CD4-positive, alpha-beta T cell treated with Interleukin-6 at 100 ng/mL for 8 hours (primary cell): ENCODE measurements at regions not wholly inside any gene's neighbourhood (a gene's known extent, or its start where the extent isn't known, plus 50 kb on each side); places are given as distances from the start of the nearest gene placed in this dataset.
"Not testable (repeated sequence)": the region's sequence is repeated elsewhere in the genome, so short reads cannot be mapped to it uniquely, and the experiment has no call there.

Experiments used
- DNase-seq: peaks from one replicate; pipeline ENCODE4 v3.0.0-alpha.2; 2020; ENCODE audit warnings: mixed read lengths, low spot score

DNA sequence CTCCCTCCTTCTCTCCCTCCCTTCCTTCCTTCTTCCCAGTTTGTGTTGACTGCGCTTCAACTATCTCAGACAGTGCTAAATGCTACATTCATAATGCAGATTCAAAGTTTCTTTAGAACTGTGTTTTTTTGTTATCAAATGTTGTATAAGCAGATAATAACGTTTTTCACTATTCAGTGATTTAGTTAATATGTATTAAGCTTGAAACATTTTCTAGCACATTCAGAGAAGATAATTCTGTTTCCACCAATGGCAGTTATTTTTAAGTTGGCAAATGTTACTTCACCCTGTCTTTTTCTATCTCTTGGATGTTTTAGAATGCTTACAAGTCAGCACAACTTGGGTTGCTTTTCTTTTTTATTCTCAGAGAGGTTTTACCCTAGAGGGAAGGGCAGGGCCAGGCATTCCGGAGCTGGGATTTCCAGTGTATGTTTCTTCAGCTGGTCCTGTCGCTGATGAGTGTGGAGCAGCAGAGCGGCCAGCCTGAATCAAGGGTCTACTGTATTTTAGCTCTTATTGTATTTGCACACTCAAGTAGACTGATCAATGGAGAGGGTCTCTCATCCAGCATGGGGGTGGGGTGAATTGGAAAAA is 162.3 kb upstream of the ARHGAP20 start:
- DNase-seq, result no peak

DNA sequence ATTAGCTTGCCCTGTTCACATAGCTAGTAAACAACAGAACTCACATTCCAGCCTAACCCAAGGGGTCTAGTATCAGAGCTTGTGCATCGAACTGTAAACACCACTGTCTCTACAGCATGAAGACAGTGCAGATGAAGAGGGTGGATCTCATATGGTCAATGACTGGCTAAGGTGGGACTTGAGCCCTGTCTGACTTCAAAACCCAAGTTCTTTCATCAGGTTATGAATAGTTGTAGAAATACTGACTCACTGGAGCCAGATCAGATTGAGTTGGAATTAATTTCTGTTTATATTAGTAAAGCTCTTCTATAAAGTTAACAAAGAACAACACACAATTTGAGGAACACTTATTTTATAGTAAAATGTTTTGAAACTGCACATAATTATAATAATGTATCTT is 161.7 kb upstream of the ARHGAP20 start:
- DNase-seq, result no peak

DNA sequence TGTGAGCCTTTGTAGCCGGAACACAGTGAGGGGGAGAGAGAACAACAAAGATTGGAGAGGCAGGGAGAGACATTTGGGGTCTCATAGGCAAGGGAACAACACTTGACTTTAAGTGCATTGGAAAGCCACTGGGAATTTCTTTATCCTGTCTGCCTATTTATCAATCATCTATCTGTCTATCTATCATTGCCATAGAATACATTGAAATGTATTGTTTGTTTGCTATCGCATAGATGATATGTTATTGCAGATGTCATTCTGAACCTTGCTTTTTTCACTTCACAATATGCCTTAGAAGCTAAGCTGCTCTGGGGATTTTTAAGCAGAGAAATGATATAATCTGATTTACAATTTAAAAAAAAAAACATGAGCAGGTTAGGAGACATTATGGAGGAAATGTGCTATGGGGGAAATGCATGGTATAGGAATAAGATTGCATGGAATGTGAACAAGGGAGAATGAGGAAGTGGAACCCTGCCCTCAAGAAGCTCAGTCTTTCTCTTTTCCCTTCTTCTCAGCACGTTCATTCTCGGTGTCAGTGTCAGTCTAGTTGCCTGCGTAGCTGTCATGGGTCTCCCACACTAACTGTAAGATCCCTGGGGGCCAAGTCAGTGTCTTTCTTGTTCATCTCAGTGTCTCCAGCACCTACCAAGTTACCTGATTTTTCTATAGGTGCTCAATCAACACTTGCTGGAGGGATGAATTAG is 158.7 kb upstream of the ARHGAP20 start:
- DNase-seq, result no peak

DNA sequence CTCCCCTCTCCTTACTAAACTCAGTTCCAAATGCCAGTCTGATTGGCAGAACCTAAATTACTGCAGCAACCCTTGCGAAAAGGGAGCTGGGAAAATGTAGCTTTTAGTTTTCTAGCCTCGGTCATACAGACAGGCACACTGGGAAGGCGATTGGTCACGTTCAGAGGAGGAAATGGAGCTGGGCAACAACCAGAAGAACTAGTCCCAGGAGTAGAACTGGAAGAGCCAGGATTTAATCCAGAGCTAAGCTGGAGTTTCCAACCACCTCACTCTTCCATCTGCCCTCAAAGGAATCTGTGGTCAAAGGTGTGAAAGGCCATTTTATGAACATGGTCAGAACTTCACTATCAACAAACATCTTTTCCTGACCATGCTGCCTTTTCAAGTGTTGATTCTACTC is 155.7 kb upstream of the ARHGAP20 start:
- DNase-seq, result no peak

DNA sequence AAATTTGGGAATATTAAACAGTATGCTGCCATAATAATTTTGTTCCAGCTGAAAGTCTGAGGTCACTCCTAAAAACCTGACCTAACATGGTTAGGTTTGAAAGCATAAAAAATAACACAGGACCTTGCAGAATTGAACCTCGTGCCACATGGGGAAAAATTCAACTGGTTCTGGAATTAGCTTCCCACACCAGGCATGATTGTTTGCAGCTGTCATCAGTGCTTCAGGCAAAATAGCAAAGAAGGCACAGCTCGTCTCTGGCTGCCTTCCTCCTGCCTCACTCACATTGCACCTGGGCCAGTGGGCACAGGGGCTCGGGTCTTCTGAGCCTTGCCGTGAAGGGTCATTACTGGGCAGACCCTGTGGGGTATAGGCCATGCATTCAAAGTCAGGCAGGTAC is 153.8 kb upstream of the ARHGAP20 start:
- no peak for DNase-seq

DNA sequence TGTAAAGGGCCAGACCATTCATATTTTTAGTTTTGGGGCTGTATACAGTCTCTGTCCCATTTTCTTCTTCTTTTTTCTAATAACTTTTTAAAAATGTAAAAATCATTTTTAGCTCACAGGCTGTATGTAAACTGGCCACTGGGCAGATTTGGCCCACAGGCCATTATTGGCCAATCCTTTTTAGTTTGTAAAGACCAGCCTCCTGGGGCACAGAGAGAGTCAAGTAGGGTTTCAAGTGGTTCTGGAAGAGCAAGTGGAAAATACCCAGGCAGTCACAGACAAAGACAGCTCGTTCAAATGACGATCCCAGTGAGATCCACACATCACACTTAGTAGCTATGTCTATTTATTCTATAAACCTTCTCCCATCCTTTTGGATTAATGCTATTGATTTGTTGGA is 150.2 kb upstream of the ARHGAP20 start:
- no peak for DNase-seq

DNA sequence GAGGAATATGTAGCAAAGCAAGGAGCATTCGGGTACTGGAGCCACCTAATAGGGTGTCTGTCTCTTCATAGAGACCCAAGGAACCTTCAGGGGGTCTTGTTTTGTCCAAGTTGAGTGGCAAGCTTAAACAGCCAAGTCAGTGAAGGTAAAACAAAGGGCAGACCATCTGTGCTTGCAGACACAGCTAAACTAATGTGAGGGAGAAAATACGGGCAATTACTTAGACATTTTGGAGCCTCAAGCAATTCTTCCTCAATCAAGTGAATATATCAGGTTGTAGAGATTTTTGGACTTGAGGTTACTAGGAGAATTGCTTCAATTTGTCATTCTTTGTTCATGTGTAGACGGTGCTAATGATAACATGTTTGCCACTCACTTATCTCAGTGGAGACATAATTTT is 148.2 kb upstream of the ARHGAP20 start:
- DNase-seq, result no peak

DNA sequence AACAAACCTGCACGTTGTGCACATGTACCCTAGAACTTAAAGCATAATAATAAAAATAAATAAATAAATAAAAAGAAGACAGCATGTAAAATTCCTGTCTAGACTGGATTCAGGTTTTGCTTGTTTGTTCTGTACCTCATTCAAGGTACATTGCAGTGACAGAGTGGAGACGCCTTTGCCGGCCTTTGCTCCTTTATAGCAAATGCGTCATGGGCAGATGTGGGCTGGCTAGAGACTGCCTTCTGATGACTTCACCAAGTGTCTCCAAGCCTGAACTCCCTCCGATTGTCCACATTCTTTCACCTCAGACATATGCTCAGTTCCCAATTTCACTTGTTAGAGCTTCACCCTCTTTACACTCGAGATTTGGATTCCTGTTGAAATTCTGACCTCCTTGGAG is 147.8 kb upstream of the ARHGAP20 start:
- DNase-seq, result no peak

DNA sequence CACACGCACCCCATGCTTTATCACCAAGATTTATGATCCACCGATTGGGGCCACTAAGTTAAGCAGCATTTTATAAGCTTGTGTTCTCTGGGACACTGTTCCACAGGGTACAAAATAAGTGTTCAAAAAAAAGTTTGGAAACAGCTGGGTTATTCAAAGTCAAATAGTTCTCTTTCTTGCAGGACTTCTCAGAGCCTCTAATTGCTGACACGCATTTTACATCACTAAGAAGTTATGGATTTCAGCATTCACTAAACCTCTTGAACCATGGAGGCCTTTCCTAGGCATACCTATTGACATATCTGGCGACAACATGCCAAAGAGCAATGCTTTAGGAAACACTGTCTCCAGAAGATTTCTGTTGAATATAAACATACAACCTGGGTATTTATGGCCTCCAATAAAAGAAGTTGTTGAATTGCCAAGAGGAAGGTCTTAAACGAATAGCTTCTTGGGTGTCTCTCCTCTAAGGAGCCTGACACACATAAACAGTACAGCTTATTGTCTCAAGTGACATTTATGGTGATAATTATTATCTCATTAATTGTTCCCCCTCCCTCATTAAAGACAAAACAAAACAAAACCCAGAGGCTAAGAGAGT is 147.1 kb upstream of the ARHGAP20 start:
- no peak for DNase-seq

DNA sequence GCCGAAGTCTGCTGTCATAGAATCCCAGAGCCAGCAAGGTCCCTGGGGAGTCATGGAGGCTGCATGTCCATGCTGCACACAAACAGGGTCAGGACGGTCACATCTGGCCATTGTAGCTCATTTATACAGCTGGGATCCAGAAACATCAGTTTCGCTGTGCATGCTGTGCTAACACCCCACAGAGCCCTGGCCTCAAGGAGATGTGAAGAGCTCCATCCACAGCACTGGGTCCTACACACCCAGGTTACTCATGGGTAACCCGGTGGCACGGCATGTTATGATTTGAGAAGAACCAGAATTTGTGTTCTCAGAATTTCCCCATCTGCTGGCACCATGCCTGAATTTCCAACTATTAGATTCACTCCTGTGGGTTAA is 146.3 kb upstream of the ARHGAP20 start:
- DNase-seq, result no peak

DNA sequence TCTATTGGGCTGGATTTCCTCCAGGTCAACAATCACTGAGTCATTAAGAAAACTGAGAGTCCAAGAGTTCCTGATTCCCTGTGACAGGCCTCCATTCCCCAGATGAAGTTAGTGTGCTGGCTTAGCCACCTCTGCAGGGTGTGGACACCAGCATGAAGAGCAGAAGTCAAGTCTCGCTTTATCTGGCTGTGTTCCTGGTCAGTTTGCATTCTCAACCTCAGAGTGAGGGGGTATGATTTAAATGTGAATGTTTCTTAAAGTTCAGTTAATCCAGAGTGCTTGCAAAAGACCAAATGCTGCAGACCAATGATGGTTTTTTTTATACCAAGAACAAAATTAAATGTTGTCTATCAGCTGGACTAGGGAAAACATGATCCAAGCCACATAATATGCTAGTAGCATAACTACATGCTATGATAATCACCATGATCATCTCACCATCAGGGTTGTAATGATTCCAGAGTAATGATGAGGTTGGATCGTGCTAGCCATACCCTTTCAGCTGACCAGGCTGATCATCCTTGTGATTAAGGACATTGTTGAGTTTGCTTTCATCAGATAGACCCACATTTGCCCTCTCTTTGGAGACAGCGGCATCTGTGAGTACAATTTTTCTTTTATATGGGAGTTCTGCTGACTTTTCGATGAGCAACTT is 145.8 kb upstream of the ARHGAP20 start:
- DNase-seq, result no peak

DNA sequence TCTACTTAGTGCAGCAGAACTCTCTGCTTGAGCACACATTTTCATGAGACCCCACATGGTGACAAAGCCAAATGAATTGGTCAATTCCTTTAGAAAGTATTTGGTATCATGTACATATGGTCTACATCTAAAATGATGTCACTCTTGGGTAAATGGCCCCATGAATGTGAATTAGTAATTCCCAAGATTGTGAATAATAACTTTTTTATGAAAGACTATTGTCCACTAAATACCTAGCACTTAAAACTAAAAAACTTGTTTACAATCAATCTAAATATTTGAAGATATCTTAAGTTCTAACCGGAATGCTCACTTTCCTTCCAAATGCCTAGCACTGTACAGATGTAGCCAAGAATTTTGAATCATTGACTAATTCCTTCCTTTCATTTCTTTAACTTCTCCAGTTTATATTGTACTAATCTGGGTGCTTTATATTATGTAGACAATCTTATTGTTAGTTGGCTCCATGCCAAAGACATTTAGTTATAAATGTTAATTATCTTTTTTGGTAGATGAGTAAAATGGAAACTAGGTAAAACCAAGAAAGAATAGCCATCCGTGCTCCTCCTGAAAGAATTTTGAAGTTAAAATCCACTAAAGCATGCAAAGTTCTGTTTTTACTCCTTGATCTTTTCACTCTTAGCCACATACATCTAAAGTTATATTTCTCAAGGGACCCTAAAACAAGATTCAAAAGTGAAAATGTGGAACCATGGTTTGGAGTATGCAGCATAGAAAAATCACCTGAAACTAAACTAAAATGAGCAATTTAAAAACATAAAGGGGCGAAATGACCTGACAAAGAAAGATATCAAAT is 145.0 kb upstream of the ARHGAP20 start:
- no peak for DNase-seq

DNA sequence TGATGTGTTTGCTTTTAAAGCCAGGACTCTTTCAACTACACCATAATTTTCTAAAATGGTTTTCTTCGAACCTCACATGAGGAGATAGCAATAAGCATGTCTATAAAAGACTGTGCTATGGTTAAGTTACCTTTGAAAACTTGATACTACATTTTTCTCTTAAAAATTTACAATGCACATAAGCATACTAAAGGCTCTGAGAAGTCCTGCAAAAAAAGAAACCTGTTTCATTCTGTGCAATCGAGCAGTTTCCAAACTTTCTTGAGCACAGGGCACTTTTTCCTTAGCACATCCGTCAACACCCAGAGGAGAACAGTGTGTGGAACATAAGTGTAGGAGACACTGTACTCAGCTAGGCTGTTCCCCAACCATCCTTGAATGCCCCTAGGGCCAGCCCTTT is 144.1 kb upstream of the ARHGAP20 start:
- DNase-seq, result no peak

DNA sequence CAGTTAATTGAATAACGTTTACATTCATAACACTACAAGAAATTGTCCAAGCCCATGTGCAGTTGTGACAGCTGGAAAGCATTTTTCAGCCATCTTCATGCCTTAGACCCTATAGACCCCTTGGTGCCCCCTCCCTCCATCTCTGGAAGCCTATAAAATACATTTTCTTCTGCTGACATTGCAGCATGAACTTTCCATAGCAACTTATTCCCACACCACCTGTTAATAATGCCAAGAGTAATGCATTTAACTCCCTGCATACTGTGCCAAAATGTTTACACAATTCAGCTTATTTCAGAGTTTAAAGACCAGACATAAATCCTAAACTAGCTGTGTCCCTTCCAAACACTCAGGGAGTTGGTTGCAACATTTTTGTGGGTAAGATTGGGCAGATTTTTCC is 143.0 kb upstream of the ARHGAP20 start:
- DNase-seq, result no peak

DNA sequence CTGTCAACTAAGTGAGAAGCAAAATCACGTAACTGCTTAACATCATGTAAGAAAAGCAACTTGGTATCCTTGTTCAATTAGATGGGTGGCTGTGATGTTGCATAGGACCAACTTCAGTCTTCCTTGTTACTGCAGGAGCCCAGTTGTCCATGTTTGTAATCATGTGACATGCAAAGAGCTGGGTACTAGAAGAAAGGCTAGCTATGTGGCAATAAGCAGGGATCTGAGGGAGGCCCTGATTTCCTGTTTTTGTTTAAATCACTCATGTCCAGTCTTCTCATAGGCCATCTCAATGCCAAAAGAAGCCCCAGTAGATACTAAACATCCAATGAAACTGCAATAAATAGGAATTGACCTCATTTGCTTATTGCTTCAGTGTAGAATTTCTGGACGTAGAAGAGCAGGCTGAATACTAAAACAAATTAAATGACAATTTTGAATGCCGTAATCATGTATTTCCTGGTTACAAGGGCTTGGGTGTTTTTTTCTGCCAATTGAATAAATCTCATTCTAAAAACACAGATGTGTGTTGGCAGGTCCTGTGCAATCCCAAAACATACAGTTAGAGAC is 140.8 kb upstream of the ARHGAP20 start:
- DNase-seq, result no peak

DNA sequence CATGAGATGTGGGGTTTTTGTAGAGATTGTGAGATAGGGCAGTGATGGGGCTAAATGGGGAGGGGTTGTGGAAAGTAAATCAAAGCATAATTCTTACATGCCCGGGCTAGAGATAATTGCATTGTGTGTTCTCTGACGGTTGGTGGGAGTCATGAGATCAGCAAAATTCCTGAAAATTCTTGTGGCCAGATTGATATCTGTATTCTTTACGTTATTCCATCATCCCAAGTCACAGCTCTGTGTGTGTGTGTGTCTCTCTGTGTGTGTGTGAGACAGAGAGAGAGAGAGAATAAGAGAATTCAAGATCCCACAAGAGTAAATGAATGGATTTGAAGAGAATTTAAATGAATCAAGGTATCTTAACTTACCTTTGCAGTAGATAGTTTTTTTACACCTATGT is 138.6 kb upstream of the ARHGAP20 start:
- DNase-seq, result no peak

DNA sequence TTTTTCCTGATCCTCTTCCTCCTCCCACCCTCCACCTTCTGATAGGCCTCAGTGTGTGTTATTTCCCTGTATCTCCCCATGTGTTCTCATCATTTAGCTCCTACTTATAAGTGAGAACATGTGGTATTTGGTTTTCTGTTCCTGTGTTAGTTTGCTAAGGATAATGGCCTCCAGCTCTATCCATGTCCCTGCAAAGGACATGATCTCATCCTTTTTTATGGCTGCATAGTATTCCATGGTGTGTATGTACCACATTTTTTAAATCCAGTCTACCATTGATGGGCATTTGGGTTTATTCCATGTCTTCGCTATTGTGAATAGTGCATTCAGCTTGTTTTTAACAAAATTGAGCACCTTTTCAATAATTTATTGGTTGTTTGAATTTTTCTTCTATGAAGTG is 130.8 kb upstream of the ARHGAP20 start:
- not testable (repeated sequence) for DNase-seq

DNA sequence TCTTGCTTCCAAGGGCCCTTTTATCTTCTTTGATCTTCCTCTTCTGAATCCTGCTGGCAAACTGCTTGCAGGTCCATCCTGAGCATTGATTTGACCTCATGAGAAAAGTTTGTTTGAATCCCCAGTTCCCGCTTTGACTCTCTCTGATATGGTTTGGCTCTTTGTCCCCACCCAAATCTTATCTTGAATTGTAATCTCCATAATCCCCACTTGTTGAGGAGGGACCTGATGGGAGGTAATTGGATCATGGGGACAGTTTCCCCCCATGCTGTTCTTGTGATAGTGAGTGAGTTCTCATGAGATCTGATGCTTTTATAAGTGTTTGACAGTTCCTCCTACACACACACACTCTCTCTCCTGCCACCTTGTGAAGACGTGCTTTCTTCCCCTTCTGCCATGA is 126.6 kb upstream of the ARHGAP20 start:
- DNase-seq, result no peak

DNA sequence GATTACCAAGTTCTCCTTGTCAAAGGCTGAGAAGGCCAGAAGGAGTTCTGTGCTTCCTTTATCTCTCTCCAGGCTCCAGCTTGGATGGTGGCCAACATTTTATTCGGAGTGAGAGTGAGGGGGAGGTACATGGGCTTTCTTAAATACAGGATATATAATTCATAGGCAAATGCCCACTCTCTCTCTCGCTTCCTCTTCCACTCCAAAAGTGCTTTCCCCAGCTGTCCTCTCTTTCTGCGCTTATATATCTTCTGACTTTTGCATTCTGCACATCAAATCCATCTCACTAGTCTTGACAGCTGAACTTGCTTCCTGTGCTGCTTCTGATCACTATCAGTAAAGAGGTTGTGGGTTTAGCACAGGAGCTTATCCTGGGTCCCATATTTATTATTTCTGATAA is 125.4 kb upstream of the ARHGAP20 start:
- DNase-seq, result no peak

DNA sequence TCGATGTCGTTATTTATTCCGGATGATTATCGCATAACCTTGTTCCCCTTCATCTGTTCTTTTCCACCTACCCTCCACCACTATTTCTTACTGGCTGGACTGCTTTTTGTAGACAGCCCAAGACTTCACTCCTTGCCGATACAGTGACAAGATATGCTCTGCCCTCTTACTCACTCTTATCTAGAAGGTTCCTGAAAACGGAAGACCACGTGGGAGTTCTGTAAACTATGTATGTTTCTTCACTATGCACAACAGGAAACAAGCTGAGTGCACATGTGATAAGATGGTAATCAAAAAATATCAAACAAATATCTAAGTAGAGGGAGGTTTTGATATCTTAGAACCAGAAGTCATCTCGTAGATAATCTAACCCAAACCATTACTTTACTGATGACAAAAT is 122.9 kb upstream of the ARHGAP20 start:
- no peak for DNase-seq

DNA sequence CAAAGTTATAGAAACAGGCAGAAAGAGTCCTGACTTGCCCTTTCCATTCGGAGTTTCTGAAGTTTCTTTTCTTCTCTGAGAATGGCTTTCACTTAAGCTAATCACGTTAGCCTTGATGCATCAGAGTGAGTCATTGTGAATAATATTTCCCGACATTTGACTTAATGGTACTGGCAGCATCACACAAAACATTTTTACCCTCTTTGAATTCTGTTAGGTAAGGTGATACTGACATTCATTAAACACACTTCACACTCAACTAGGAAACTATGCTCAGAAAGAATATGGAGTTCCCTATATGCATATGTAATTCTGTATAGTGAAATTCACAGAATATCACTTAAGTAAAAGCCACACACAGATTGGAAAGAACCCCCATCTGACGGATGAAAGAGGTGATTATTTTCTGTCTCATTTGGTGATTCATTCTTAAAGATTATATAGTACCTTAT is 120.8 kb upstream of the ARHGAP20 start:
- no peak for DNase-seq

DNA sequence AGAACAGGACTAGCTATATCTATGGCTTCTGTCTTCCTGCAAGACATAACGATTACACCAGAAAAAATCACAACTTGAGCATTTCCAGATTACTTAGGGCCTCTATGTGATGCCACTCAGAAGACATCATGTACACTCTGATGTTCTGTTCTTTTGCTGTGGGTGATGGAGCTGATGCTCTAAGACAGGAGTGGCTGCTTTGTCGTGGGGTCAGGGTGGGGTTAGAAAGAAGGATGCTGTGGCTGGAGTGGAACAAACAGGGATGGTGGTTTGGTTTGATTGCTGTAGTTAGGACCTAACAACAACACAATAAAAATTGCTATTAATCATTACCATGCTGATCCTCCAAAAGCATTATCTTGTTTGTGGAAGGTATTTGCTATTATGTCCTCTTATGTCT is 120.3 kb upstream of the ARHGAP20 start:
- DNase-seq, result no peak
